ENCODE measurements at regions not wholly inside any gene's neighbourhood (a gene's known extent, or its start where the extent isn't known, plus 50 kb on each side); places are given as distances from the start of the nearest gene placed in this dataset.

GRCh38 chr2:5497874-5498273, 194.3 kb upstream of the SOX11 start:
- no peak for DNase-seq (ENCODE audit: low read depth in 2 of 2)
- no peak overlapping the region for H3K4me3 ChIP-seq (replicated peaks in 1 of 2; ENCODE audit: low read depth in 2 of 2, low read length in 2 of 2)
- TF ChIP-seq, protein P1, sequence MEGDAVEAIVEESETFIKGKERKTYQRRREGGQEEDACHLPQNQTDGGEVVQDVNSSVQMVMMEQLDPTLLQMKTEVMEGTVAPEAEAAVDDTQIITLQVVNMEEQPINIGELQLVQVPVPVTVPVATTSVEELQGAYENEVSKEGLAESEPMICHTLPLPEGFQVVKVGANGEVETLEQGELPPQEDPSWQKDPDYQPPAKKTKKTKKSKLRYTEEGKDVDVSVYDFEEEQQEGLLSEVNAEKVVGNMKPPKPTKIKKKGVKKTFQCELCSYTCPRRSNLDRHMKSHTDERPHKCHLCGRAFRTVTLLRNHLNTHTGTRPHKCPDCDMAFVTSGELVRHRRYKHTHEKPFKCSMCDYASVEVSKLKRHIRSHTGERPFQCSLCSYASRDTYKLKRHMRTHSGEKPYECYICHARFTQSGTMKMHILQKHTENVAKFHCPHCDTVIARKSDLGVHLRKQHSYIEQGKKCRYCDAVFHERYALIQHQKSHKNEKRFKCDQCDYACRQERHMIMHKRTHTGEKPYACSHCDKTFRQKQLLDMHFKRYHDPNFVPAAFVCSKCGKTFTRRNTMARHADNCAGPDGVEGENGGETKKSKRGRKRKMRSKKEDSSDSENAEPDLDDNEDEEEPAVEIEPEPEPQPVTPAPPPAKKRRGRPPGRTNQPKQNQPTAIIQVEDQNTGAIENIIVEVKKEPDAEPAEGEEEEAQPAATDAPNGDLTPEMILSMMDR (IDR thresholded peaks at IDR 0.05; ENCODE audit: low read depth, low read length) = no peak

DNA sequence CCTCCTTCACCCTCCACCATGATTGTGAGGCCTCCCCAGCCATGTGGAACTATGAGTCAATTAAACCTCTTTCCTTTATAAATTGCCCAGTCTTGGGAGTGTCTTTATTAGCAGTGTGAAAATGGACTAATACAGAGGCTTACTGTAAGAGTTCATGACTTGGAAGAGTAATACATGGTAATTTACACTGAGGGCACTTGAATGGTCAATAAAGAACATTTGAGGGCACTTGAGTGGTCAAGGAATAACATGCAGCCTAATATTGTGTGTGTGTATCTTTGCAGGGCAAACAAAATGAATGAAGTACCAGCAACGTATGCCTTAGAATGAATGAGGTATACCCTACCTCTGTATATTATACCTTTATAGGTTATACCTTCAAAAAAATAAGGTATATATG, 190.4 kb upstream of the SOX11 start:
- no peak for DNase-seq (ENCODE audit: low read depth in 2 of 2)
- TF ChIP-seq, protein P1 (IDR thresholded peaks at IDR 0.05; ENCODE audit: low read depth, low read length) = no peak
- H3K4me3 ChIP-seq (replicated peaks in 1 of 2; ENCODE audit: low read depth in 2 of 2, low read length in 2 of 2) = no peak overlapping the region

- TF ChIP-seq, protein P1 (IDR thresholded peaks at IDR 0.05; ENCODE audit: low read depth, low read length) = no peak
- no peak for DNase-seq (ENCODE audit: low read depth in 2 of 2)
- no peak overlapping the region for H3K4me3 ChIP-seq (replicated peaks in 1 of 2; ENCODE audit: low read depth in 2 of 2, low read length in 2 of 2)
These were observed 189.8 kb upstream of the SOX11 start for GRCh38 chr2:5502385-5502784.

DNA sequence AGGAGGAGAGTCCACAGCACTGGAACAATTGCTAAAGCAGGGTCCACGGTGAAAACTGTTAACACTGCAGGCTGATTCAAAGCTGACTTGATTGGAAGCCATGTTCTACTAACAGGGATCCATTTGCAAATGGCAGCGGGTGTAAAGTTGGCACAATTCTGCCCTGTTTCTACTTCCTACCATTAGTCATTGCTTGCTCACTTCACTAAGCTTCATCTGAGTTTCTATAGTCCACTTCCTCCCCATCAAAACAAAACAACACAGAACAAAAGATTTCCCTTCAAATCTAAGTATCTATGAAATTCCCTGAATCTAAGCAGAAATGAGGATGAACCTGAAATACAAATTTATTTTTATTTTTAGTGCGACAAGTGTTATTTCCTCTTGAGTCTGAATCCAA, 187.4 kb upstream of the SOX11 start:
- DNase-seq (ENCODE audit: low read depth in 2 of 2) = no peak
- H3K4me3 ChIP-seq (replicated peaks in 1 of 2; ENCODE audit: low read depth in 2 of 2, low read length in 2 of 2) = no peak overlapping the region
- TF ChIP-seq, protein P1 (IDR thresholded peaks at IDR 0.05; ENCODE audit: low read depth, low read length) = no peak

- DNase-seq (ENCODE audit: low read depth in 2 of 2) = no peak
- no peak overlapping the region for H3K4me3 ChIP-seq (replicated peaks in 1 of 2; ENCODE audit: low read depth in 2 of 2, low read length in 2 of 2)
- TF ChIP-seq, protein P1 (IDR thresholded peaks at IDR 0.05; ENCODE audit: low read depth, low read length) = no peak
These were observed 184.8 kb upstream of the SOX11 start for GRCh38 chr2:5507367-5507766.

DNA sequence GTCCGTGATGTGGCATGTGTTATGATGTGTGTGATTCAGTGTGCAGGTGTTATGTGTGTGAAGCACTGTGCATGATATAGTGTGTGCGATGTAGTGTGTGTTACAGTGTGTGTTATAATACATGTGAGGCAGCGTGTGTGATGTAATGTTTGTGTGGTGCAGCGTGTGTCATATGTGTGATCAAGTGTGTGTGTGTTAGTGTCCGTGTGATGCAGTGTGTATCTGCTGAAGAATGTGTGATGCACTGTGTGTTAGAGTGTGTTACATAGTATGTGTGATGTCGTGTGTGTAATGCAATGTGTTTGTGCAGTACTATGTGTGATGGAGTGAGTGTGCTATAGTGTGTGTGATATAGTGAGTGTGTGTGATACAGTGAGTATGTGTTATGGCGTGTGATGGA, 182.8 kb upstream of the SOX11 start:
- DNase-seq (ENCODE audit: low read depth in 2 of 2) = no peak
- H3K4me3 ChIP-seq (replicated peaks in 1 of 2; ENCODE audit: low read depth in 2 of 2, low read length in 2 of 2) = no peak overlapping the region
- TF ChIP-seq, protein P1 (IDR thresholded peaks at IDR 0.05; ENCODE audit: low read depth, low read length) = no peak

DNA sequence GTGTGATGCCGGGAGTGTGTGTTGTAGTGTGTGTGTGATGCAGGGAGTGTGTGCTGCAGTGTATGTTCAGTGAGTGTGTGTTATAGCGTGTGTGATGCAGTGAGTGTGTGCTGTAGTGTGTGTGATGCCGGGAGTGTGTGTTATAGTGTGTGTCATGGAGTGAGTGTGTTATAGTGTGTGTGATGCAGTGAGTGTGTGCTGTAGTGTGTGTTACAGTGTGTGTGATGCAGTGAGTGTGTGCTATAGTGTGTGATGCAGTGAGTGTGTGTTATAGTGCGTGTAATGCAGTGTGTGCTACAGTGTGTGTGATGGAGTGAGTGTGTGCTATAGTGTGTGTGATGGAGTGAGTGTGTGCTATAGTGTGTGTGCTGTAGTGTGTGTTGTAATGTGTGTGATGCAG, 182.1 kb upstream of the SOX11 start:
- TF ChIP-seq, protein P1 (IDR thresholded peaks at IDR 0.05; ENCODE audit: low read depth, low read length) = no peak
- no peak overlapping the region for H3K4me3 ChIP-seq (replicated peaks in 1 of 2; ENCODE audit: low read depth in 2 of 2, low read length in 2 of 2)
- DNase-seq (ENCODE audit: low read depth in 2 of 2) = no peak

Data from cardiac fibroblast (primary cell).